Stimulated activated naive CD4-positive, alpha-beta T cell (primary cell): ENCODE measurements at regions not wholly inside any gene's neighbourhood (a gene's known extent, or its start where the extent isn't known, plus 50 kb on each side); places are given as distances from the start of the nearest gene placed in this dataset.
"Not testable (repeated sequence)": the region's sequence is repeated elsewhere in the genome, so short reads cannot be mapped to it uniquely, and the experiment has no call there.

Experiments
- DNase-seq, 6 experiments: peaks; one replicate each; lab custom pipeline; 2025; lab: John Stamatoyannopoulos, UW

DNA sequence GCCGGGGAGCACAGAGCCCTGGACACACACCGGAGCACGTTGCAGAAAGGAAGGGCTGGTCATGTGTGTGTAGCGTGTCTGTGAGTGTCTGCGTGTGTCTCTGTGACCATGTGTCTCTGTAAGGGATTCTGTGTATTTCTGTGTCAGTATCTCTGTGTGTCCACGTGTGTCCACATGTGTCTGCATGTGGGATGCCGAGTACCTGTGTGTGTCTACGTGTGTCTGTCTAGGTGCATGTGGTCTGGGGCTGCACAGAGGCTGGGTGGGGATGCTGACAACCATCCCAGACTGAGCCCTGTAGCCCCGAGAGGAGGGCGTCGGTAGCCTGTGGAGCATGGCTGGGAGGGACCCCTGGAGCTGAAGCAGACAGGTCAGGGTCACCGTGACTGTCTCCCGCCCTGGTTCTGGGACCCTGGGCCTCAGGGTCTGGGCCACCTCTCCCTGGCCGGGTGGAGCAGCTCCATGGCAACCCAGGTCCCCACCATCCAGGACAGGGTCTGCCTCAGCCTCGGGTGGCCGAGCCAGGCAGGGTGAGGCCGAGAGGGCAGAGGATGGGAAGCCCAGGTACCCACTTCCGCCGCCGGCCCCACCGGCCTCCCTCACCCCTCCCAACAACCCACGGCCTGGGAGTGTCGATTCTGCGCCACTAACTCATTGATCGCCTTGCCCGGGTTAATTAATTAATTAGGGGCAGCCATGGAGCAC, 122.7 kb downstream of the FAM53A start:
- no peak for DNase-seq

DNA sequence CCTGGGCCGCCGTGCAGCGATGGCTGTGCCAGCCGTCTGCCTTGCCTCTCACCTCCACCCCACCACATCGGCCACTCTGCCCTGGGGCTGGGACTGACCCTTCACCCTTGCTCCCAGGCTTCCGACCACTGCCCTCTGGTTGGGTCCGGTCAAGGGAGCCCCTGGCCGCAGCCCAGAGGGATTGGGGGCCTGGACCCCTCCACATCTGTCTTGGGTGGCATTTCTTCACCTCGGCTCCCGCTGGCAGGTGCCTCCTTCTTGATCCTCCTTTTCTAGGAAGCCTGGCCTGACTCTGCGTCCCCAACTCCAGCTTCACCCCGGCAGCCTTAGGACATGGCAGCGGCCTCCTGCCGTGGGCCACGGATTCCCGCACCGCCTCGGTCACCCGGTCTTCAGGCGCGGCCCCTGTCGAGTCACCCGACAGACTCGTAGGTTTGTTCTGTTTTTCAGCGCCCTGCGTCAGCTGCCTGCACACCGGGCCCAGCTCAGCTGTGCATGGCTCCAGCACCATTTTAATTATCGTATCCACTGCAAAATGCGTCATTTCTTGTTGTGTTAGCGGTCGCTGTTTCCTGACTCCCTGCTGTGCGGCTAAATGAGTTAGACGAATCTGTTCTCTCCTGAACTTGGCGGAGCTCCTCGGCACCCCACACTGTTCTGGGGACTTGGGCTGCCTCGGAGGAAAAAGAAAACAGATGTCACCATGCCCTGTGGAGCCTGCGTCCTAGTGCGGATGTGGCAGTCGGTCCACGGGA, 124.0 kb downstream of the FAM53A start:
- DNase-seq, result no peak

DNA sequence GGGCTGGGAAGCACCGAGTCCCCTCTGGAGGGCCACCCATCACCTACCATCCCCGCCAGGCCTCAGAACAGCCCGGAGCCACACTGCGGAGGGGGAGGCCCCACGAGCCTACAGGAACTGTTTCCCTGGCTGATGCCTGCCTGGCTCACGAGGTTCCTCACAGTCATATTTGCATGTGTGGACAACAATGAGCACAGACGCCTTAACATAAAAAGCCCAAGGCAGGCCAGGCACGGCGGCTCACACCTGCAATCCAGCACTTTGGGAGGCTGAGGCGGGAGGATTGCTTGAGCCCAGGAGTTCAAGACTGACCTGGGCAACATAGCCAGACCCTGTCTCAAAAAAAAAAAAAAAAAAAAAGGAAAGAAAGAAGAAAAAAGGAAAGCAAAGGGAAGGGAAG, 125.9 kb downstream of the FAM53A start:
- no peak for DNase-seq

DNA sequence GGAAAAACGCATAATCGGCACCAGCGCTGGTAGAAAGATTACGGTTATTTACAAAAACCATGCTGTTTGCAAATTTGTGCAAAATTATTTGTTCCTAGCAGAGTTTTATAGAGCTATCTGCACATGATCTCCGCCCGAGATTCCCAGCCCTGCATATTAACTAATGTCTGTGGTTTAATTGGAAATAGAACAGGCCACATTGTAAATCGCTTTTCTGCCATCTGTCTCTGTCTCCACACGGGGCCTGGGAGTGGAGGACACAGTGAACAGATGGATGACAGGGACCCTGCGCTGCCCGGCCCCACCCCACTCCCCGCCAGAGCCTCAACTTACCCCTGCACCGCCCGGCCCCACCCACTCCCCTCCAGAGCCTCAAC, 126.9 kb downstream of the FAM53A start:
- no peak for DNase-seq

DNA sequence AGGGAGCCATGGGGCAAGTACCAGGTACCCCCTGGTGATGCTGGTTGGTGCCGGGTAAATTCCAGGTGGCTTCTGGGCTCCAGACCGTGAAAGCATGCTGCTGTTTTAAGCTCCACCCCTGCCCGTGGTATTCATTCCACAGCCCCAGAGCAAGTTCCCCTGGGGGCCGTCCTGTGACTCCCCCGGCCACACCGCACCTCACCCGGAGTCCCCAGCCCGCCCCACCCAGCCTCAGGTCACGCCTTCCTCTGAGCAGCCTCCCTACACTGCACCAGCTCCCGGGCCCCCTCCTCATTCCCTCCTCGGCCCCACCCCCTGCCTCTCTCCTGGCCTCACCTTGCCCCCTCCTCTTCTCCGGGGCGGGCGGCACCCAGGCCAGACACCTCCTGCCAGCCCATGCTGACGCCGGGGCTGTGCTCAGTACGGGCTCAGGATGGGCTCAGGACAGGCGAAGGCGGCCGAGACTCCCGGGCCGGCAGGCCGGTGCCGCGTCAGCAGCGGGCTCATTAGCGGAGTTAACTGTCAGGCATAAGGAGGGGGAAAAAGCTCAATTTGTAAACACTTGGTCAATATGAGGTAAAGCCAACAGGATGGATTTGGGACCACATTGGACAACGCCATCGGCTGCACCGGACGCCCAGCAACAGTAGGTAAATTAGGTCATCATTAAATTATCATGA, 127.4 kb downstream of the FAM53A start:
- DNase-seq, result no peak

DNA sequence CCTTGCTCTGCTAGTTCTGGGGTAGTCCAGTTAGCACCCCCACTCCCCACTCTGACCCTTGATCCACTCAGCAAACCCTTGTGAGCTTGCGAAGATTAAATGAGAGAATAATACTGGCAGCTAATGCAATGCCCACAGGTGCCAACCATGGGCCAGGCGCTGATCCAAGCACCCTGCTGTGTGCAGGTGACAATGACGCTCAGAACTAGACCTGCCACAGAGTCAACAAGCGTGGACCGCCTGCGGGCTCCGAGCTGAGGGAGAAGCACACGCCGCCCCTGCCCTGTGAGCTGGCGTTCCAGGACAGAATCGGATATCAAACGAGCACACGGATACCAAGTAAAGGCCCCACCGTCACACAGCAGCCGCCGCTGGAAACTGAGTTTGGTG, 129.2 kb downstream of the FAM53A start:
- no peak for DNase-seq

DNA sequence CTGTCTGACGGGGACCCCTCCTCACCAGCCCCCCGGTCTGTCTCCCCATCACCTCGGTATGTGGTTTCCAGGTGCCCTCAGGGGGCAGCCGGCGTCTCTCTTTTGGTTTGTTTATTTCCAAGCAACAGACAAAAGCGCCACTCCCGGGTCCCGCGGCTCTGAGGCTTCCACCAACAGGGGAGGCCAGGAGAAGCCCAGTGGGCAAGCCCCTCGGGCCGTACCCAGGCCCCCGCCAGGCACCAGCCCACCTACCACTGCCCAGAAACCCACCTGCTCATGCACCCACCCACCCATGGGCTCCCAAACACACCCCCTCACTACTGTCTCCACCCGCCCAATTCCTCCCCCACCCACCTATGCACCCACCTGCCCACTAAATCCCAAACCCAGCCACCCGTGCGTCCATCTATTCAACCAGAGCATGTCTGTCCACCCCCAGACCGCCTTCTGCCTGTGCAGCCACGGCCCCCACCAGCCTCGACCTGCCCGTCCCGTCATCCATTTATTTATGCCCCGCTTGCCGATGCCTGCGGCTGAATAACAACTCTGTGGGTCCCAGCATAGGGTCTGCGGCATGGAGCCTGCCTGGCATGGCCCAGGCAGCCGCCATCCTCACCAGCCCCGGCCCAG, 129.8 kb downstream of the FAM53A start:
- DNase-seq, result no peak

DNA sequence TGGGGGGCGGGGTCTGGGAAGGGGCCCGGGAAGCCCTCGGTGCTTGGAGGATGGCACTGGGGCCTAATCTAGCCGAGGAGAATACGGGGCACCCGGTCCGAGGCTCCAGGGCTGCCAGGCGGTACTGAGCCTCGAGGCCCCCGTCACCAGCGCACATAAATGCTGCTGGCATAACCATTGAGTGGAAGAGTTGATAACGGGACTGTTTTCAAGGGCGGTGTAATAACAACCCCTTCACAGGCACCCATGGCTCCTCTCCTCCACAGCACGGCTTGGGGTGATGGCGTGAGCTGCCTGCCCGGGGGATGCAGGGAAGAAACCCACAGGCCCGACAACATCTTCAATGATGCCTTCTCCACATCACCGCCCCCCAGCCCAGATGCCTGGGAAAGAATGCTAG, 130.7 kb downstream of the FAM53A start:
- DNase-seq, result no peak

DNA sequence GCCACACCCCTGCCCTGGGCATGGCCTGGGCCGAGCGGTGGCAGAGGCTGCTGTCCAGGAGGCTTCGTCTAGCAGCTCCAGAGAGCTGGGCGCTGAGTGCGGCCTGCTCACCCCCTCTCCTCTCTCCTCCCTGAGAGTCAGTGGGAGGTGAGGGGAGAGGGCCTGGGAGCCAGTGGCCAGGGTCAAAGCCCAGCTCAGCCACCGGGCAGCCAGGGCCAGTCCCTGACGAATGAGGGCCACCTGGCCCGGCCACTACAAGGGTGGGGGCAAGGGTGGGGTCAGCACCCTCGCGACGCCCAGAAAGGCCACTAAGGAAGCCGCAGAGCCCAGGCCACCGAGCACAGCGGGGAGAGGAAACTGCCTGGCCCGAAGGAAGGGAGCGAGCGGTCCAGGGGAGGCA, 131.7 kb downstream of the FAM53A start:
- no peak for DNase-seq

DNA sequence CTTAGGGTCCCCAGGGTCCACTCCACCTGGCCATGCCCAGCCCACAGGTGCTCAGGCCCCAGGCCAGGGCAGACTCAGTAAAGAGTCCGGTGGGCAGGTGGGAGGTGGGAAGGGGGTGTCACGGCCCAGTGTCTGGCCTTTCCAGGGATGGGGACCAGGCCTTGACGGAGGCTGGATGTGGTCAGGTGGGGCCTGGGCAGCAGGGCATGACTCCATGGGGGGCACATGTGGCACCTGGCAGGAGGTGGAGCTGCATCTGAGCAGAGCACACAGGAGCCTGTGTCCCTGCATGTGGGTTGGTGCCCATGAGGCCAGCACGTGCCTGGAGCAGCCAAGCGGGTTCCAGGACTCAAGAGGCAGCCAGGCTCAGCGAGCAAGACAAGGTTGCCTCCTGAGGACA, 132.9 kb downstream of the FAM53A start:
- DNase-seq, result no peak

DNA sequence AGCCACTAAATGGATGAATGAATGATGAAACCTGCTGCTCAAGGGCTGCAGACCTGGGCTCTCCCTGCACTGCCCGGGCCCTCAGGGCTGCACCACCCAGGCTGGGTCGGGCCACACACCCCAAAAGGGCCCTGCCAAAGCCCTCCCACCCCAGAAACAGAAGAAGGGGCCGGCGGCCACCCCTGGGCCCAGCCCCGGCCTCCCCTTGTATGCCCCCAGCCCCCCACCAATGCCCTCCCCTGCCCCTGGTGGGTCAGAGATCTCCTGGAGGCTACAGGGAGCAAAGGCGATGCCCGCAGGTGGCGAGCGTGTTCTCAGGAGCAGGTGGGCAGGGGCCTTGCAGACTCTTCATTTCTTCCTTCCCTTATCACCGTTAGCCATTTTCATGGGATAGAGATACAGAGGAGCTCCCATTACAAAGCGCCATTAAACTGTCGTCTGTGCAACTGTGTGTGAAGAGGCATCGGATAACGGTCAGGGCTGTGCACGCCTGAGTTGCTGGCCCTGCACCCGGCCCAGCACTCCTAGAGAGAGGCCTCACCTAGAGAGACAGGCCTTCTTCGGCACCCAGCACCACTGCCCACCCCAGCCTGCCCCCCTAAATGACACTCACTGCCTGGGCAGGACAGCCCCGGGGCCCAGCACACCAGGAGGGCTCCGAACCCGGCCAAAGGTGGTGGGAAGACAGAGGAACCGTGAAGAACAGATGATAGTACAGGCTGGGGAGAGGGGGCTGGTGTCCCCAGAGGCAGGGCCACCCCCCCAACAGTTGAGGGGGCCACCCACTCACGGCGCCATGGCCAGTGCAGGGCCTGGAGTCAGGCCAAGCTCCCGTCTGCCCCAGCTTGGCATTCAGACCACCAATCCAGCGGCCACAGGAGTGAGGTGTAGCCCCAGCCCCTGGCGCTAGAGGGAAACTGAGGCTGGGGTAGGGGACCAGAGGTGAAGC, 133.7 kb downstream of the FAM53A start:
- no peak for DNase-seq

DNA sequence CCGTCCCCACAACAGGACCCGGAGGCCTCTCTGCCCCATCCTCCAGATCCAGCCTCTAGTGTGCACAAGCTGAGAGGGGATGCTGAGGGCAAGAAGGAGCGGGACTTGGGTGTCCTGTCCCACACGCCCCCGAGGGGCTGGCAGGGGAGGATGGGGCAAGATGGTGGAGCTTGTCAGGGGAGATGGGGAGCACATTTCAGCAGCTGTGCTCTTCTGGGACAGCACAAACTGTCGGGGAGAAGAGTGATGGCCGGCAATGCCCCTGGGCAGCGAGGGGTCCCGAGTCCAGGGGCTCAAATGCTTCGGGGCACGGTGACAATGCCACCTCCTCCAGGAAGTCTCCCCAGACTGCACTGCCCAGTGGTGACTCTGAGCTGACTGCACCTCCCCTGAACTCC, 134.5 kb downstream of the FAM53A start:
- DNase-seq, result no peak

DNA sequence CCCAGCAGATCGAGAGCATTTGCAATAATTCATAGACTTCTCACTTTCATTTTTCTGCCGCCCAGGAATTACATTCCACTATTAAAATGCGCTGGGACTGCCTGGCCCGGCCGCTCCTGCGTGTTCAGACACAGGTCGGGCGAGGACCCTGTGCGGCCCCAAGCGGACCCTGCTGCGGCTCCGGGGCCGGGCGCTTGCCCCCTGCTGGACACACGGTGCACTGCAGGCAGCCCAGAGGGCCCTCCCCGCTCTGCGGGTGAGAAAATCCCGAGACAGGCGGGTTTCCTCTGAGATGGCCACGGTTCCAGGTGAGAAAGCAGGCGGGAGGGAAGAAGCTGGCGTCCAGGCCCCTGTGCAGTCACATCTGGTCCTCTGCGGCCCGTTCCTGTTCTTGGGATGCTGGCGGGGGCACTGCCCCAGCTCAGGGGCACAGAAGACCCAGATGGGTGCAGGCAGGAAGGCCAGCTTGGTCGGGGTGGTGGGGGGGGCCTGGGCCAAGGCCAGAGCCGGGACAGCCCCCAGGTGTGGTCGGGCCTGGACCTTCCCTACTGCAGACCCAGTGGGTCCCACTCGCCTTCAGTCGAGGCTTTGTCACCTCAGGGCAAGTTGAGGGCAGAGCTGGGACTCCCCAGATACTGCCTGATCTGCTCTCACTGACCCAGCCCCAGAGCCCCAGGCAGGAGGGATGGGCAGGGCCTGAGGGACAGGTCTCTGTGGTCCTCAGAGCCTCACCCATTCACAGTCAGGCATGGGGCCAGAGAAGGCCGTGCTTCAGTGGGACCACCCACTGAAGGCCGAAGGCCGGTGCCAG, 135.1 kb downstream of the FAM53A start:
- DNase-seq, result peak; percentile 16 to 73 (median 45)

DNA sequence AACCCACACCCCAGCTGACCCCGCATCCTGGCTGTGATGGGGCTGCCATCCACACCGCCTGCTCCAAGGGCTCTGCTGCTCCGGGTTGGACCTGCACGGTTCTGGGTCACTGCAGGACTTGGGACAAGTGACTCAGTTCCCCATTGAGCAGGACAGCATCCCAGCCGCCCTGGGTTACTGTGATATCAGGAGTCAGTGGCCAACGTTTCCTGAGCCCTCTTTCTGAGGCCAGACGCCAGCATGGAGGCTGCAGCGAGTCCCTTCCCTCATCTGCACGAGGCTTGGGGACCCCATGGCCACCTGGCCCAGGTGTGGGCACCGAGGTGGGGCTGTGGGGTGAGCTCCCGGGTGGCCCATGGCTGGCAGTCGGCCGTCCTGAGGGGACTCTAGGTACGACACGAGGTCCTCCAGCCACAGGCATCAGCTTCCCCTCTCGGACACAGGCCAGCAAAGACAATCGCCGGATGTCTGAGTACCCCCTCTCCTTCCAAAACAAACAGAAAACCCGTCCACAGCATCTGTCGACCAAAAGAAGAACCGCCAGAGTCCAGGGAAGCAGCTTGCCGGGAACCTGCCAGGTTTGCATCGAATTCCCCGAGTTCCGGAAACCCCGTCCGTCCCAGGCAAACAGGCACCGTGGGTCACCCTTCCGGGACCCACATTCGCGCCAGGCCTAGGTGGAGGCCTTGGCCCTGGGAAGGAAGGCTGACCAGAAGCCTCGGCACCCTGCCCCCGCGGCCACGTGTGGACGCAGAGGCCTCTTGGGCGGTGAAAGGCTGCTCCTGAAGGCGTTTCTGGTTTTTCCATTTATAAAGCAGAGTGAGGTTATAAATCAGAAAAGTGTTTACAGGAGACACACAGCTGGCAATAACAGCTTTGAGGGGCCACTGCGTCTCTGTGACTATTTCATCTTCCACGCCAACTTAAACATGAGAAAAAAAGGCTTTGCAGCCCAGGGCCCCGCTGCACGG, 136.0 kb downstream of the FAM53A start:
- DNase-seq, result no peak

DNA sequence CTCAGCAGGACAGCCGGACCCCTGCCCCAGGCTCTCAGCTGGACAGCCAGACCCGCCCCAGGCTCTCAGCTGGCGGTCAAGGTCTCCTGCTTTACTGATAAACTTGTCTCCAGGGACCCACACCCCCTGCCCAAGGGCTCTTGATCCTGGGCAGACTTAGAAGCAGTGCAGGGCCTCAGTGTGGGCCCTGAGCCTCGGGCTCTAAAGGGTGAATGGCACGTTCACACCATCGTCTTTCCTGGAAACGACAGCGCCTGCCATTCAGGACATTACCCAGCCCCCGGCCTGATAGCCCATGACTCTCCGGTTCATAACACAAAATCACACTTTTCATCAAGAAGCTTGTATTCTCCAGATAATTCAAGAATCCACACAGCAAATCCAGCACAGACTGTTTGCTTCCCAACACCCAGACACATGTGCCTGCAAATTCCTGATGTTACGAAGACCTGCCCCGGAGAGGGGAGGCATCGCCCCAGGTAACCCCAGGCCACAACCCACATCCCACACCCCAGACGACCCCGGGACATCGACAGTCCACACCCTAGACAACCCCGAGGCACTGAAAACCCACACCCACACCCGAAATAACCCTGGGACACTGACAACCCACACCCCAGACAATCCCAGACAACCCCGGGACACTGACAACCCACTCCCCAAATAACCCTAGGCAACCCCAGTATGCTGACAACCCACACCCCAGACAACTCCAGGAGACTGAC, 136.8 kb downstream of the FAM53A start:
- no peak for DNase-seq

DNA sequence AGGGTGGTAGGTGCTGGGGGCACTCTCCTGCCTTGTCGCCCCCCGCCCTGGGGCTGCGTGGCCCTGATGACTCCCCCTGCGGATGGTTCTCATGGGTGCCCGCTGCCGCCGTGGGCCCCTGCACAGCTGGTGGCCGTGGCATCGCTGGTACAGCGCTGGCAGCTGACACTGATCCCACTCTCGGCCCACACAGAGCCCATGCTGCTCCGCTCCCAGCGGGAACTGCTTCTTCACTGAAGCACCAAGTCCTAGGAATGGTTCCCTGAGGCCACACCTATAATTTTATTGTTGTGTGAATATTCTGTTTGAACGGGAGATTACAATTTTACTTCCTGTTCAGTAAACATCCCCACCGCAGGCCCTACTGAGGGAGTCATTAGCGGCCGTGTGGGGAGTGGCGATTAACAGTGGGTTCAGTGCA, 138.6 kb upstream of the NKX1-1 start:
- DNase-seq, result peak in 3 of 6 experiments; percentile 13 to 55 (median 21)

DNA sequence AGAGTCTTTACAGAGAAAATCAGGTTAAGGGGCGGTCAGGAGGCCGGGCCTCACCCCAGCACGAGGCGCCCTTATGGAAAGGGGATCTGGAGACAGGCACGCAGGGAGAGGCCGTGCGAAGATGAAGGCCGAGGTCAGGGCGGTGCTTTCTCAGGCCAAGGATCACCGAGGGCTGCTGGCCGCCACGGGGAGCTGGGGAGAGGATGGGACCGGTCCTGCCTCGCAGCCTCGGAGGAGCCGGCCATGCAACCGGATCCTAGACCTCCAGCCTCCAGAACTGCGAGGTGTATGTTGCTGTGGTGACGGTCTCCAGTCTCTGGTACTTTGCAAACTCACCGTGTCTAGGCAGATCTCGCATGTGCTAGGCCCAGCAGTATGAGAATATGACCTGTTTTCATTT, 138.2 kb upstream of the NKX1-1 start:
- not testable (repeated sequence) for DNase-seq

DNA sequence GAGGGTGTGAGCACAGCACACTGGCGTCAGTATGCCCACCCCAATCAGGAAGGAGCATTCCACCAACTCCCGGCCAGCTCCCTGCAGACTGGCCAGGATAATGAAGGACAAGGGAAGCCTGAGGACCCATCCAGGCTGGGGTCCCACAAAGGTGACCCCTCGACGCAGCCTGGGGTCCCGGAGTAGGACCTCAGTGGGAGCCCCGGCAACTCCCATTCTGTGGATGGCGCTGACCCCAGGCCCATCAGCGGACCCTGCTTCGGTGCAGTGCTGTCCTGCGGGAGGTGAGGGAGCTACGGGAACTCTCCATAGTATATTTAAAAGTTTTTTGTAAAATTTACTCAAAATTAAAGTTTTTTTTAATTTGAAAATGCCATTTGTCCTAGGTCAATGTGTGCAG, 137.7 kb upstream of the NKX1-1 start:
- no peak for DNase-seq

DNA sequence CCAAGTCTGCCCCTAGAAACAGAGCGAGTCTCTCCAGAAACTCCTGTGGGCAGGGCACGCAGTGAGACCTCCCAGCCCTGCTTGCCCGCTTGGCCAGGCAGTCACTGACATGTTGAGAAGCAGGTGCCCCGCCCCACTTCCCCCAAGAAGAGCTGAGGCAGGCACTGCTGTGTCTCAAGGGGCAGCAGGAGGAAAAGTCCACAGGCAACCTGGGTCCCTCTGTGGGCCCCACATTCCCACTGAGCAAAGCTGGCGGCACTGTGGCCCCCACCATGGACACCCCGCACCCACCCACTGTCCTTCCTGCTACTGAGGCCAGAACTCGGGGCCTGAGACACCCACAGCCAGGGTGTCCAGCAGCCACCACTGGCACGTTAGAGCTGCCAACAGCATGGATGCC, 137.3 kb upstream of the NKX1-1 start:
- DNase-seq, result no peak
